Endothelial cell (in vitro differentiated cells): ENCODE measurements at regions not wholly inside any gene's neighbourhood (a gene's known extent, or its start where the extent isn't known, plus 50 kb on each side); places are given as distances from the start of the nearest gene placed in this dataset.

Source experiments
- DNase-seq: peaks from one replicate; pipeline ENCODE4 v3.0.0; 2021; ENCODE audit warnings: low spot score
- H3K27ac Mint-ChIP-seq: one replicate; pipeline ENCODE4 v1.8.0; 2021; ENCODE audit warnings: mixed read lengths, inconsistent platforms; ENCODE audit not compliant: unreplicated experiment
- H3K27me3 Mint-ChIP-seq: one replicate; pipeline ENCODE4 v1.8.0; 2021; ENCODE audit warnings: mild to moderate bottlenecking, moderate library complexity, mixed read lengths, inconsistent platforms; ENCODE audit not compliant: unreplicated experiment
- H3K36me3 Mint-ChIP-seq: one replicate; pipeline ENCODE4 v1.8.0; 2021; ENCODE audit warnings: mild to moderate bottlenecking, low read depth, mixed read lengths, inconsistent platforms; ENCODE audit not compliant: unreplicated experiment
- H3K4me1 Mint-ChIP-seq: one replicate; pipeline ENCODE4 v1.8.0; 2021; ENCODE audit warnings: mild to moderate bottlenecking, mixed read lengths, inconsistent platforms; ENCODE audit not compliant: unreplicated experiment
- H3K4me3 Mint-ChIP-seq: one replicate; pipeline ENCODE4 v1.8.0; 2021; ENCODE audit warnings: mild to moderate bottlenecking, mixed read lengths, inconsistent platforms; ENCODE audit not compliant: unreplicated experiment
- H3K9me3 Mint-ChIP-seq: one replicate; pipeline ENCODE4 v1.8.0; 2021; ENCODE audit warnings: mixed read lengths, inconsistent platforms; ENCODE audit not compliant: unreplicated experiment
- CTCF ChIP-seq: fragments of 200-600 bp; sonication (generic); IDR thresholded peaks from one replicate; pipeline ENCODE4 v1.5.0; 2021; ENCODE audit warnings: antibody characterized with exemption; ENCODE audit not compliant: unreplicated experiment

- no peak for DNase-seq
- Mint-ChIP-seq H3K4me1 (no peaks in the 10 kb centered on the region), H3K9me3 (no peaks in the 10 kb centered on the region), H3K4me3 (no peak overlapping the region), H3K27ac (no peak overlapping the region), H3K27me3 (peaks cover 2% of the 10 kb centered on the region), H3K36me3 (no peaks in the 10 kb centered on the region)
- no peak for TF ChIP-seq CTCF
Measured at GRCh38 chr10:118805146-118805545, 50.4 kb upstream of the CACUL1 start.

- H3K27ac Mint-ChIP-seq = no peak overlapping the region
- no peaks in the 10 kb centered on the region for H3K36me3 Mint-ChIP-seq
- no peaks in the 10 kb centered on the region for H3K4me1 Mint-ChIP-seq
- H3K27me3 Mint-ChIP-seq = peaks cover 2% of the 10 kb centered on the region
- no peak for TF ChIP-seq CTCF
- DNase-seq = no peak
- no peaks in the 10 kb centered on the region for H3K9me3 Mint-ChIP-seq
- H3K4me3 Mint-ChIP-seq = no peak overlapping the region
Measured at GRCh38 chr10:118807512-118808305, 52.9 kb upstream of the CACUL1 start.

GRCh38 chr10:118808601-118809356 is 54.0 kb upstream of the CACUL1 start:
- Mint-ChIP-seq H3K4me3 (no peak overlapping the region), H3K27ac (no peak overlapping the region), H3K4me1 (no peaks in the 10 kb centered on the region), H3K27me3 (peaks cover 2% of the 10 kb centered on the region), H3K9me3 (no peaks in the 10 kb centered on the region), H3K36me3 (no peaks in the 10 kb centered on the region)
- no peak for TF ChIP-seq CTCF
- no peak for DNase-seq

DNA sequence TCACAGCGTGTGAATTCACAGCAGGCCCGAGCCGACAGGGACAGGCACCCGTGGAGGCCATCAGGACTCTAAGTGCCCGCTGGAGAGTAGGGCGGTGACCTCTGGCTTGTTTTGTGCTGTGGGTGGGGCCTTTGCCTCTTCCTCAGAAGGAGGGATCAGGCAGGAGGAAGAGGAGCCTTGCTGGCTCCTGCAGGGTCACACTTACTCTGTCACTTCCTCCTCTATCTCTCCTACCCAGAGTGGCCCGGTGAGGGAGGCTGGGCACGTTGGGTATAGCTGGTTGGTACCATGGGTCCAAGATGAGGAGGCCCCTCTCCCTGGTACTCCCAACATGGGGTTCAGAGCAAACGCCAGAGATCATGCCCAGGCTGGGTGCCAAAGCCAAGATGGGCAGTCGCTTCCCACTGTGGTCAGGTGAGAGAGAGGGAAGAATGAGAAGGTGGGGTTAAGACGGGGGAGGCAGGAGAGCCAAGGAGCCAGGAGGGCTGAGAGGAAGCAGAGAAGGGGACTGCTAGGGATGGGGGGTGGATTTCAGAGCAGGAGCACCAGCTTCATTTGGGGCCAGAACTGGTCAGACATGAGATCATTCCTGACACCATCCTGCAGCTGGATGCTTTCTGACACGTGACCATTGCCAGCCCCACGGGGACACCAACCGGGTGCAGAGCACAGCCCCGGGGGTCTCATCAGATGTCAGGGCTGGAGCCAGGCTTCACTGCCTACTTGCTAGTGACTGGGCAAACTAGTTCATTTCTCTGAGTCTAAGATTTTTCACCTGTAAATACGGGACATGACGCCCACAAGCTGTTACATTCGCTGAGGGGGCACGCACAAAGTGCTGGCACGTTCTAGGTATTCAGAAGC is 54.8 kb upstream of the CACUL1 start:
- H3K27me3 Mint-ChIP-seq = peaks cover 2% of the 10 kb centered on the region
- no peaks in the 10 kb centered on the region for H3K4me1 Mint-ChIP-seq
- no peaks in the 10 kb centered on the region for H3K36me3 Mint-ChIP-seq
- DNase-seq = no peak
- no peak for TF ChIP-seq CTCF
- H3K27ac Mint-ChIP-seq = no peak overlapping the region
- H3K4me3 Mint-ChIP-seq = no peak overlapping the region
- no peaks in the 10 kb centered on the region for H3K9me3 Mint-ChIP-seq
